Upper lobe of left lung (tissue), 6 donors: ENCODE measurements at regions not wholly inside any gene's neighbourhood (a gene's known extent, or its start where the extent isn't known, plus 50 kb on each side); places are given as distances from the start of the nearest gene placed in this dataset.

ENCODE experiments used
- ATAC-seq, 2 donors: fragments of 200-7000 bp; cut with Tn5 transposase; one replicate each; pipeline ENCODE4 v1.9.1; 2022; ENCODE audit warnings: mild to moderate bottlenecking in 2 of 2, moderate library complexity in 2 of 2; ENCODE audit not compliant: low FRiP score in 2 of 2
- DNase-seq, 2 donors: peaks; one replicate each; pipeline ENCODE4 v3.0.0-alpha.2; 2019 to 2020
- H3K27ac ChIP-seq, 4 donors: fragments of 200-600 bp; sonication (generic); one replicate each; pipeline ENCODE4 v1.5.1; 2016 to 2019
- H3K27me3 ChIP-seq, 4 donors: fragments of 200-600 bp; sonication (generic); one replicate each; pipeline ENCODE4 v1.5.1; 2017 to 2019
- H3K36me3 ChIP-seq, 4 donors: fragments of 200-600 bp; sonication (generic); one replicate each; pipeline ENCODE4 v1.5.1; 2016 to 2019
- H3K4me1 ChIP-seq, 4 donors: fragments of 200-600 bp; sonication (generic); one replicate each; pipeline ENCODE4 v1.5.1; 2018 to 2019
- H3K4me3 ChIP-seq, 4 donors: fragments of 200-600 bp; sonication (generic); one replicate each; pipeline ENCODE4 v1.5.1; 2017 to 2019; ENCODE audit warnings: mild to moderate bottlenecking in 2 of 4, moderate library complexity in 1 of 4
- H3K9me3 ChIP-seq, 4 donors: fragments of 200-600 bp; sonication (generic); one replicate each; pipeline ENCODE4 v1.5.1; 2018 to 2019
- EP300 ChIP-seq, 4 donors: sonication (generic); formaldehyde crosslinking; IDR thresholded peaks; one replicate each; pipeline ENCODE4 v1.5.1; 2017; ENCODE audit warnings: antibody characterized with exemption in 4 of 4, control low read depth in 2 of 4
- POLR2A ChIP-seq, 4 donors: fragments of 450-650 bp; IDR thresholded peaks; one replicate each; pipeline ENCODE4 v1.5.1; 2016 to 2017; ENCODE audit warnings: antibody characterized with exemption in 4 of 4, mild to moderate bottlenecking in 2 of 4
- POLR2AphosphoS5 ChIP-seq, 2 donors: sonication (generic); formaldehyde crosslinking; IDR thresholded peaks; one replicate each; pipeline ENCODE4 v1.5.1; 2017; ENCODE audit warnings: antibody characterized with exemption in 2 of 2
- WGBS, 2 donors: methylation state at CpG; one replicate each; pipeline ENCODE4 v1.1.5; 2017 to 2018; 5-methylcytosine and 5-hydroxymethylcytosine counted together
- TF ChIP-seq, protein P1 (sequence below), 6 experiments: fragments of 450-650 bp in 4 of 6; fragments of 200-600 bp in 2 of 6; sonication (generic) in 2 of 6; IDR thresholded peaks; one replicate each; pipeline ENCODE4 v1.5.1; 2016 to 2019; ENCODE audit warnings: antibody characterized with exemption in 6 of 6
- donor health status: DM: no; HTN: no; CAD: no; lungs with moderate emphysema.
- donor health status: DM: no; HTN: yes; CAD: no; lungs with severe emphysema.

- Histone ChIP-seq H3K36me3 (no peaks in the 10 kb centered on the region), H3K4me3 (no peak overlapping the region), H3K27ac (no peak overlapping the region), H3K4me1 (no peaks in the 10 kb centered on the region), H3K9me3 (no peaks in the 10 kb centered on the region), H3K27me3 (no peaks in the 10 kb centered on the region)
- DNase-seq (no peak), ATAC-seq (no peak)
- 57 to 73% methylated on average over 7 of the region's 7 CpGs for WGBS, 2 donors
- TF ChIP-seq EP300 (IDR thresholded peaks at IDR 0.05) (no peak), POLR2AphosphoS5 (IDR thresholded peaks at IDR 0.05) (no peak)
- TF ChIP-seq, protein P1, sequence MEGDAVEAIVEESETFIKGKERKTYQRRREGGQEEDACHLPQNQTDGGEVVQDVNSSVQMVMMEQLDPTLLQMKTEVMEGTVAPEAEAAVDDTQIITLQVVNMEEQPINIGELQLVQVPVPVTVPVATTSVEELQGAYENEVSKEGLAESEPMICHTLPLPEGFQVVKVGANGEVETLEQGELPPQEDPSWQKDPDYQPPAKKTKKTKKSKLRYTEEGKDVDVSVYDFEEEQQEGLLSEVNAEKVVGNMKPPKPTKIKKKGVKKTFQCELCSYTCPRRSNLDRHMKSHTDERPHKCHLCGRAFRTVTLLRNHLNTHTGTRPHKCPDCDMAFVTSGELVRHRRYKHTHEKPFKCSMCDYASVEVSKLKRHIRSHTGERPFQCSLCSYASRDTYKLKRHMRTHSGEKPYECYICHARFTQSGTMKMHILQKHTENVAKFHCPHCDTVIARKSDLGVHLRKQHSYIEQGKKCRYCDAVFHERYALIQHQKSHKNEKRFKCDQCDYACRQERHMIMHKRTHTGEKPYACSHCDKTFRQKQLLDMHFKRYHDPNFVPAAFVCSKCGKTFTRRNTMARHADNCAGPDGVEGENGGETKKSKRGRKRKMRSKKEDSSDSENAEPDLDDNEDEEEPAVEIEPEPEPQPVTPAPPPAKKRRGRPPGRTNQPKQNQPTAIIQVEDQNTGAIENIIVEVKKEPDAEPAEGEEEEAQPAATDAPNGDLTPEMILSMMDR (IDR thresholded peaks at IDR 0.05), result no peak
Measured at GRCh38 chr12:19799216-19799615, 359.9 kb downstream of the AEBP2 start.

DNA sequence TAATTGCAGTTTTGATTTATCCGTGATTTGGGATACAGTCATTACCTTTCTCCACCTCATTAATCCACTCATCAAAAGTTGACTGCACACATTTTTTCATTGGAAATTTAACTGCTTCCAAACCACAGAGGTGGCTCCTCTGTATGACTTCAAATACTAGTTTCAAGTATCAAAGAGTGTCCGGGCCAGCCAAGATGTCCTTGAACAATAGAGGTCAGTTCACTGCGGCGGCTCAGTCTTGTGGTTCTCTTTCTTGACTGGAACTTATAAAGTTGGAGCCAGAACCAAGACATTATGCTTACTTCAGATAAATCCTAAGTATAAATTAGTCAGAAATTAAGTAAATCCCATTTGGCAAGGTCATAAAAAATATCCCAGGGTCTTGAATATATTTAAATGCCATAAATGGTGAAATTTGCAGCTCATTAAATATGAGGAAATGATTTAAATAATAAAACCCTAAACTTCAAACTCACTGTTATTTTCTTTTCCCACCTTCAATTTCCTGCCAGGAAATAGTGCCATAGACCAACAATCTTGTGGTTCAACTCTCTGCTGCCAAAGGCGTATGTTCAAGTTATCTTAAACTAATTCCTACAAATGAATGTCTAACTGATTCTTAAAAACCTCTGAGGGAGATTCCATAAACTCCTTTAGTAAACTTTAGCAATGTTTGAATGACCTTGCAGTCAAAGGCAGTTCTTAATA, 360.8 kb downstream of the AEBP2 start:
- Histone ChIP-seq H3K36me3 (no peaks in the 10 kb centered on the region), H3K27me3 (no peaks in the 10 kb centered on the region), H3K4me3 (no peak overlapping the region), H3K27ac (no peak overlapping the region), H3K4me1 (no peaks in the 10 kb centered on the region), H3K9me3 (no peaks in the 10 kb centered on the region)
- TF ChIP-seq POLR2A (IDR thresholded peaks at IDR 0.05) (no peak), POLR2AphosphoS5 (IDR thresholded peaks at IDR 0.05) (no peak), EP300 (IDR thresholded peaks at IDR 0.05) (no peak)
- TF ChIP-seq, protein P1 (IDR thresholded peaks at IDR 0.05), result no peak
- no peak for ATAC-seq
- WGBS, 2 donors, result 48 to 66% methylated on average over 5 of the region's 5 CpGs
- DNase-seq, result no peak

DNA sequence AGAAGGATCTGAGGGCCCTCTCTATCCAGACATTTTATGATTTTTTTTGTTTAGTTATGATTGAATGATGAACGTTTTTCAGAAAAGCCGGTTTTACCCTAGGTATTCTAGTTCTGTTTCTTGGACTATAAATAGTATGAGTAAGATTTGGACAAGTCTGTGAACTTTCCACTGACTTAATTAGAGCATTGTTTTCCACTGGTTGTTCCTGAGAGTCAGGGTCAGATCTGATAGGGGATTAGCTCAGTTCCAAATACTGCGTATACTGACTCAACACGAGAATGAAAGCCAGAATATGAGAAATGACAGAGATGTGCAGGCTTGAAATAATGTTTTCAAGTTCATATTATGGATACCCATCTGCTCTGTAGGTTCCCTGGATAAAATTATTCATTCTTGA, 361.6 kb downstream of the AEBP2 start:
- H3K4me1 ChIP-seq, result no peaks in the 10 kb centered on the region
- H3K4me3 ChIP-seq, result no peak overlapping the region
- H3K36me3 ChIP-seq, result no peaks in the 10 kb centered on the region
- no peak for DNase-seq
- no peak overlapping the region for H3K27ac ChIP-seq
- ATAC-seq, result peak in 1 of 2 donors; percentile 40
- TF ChIP-seq EP300 (IDR thresholded peaks at IDR 0.05), result no peak
- TF ChIP-seq, protein P1 (IDR thresholded peaks at IDR 0.05), result no peak
- TF ChIP-seq POLR2A (IDR thresholded peaks at IDR 0.05), result no peak
- TF ChIP-seq POLR2AphosphoS5 (IDR thresholded peaks at IDR 0.05), result no peak
- 51 to 55% methylated on average over 4 of the region's 4 CpGs for WGBS, 2 donors
- H3K27me3 ChIP-seq, result no peaks in the 10 kb centered on the region
- no peaks in the 10 kb centered on the region for H3K9me3 ChIP-seq

DNA sequence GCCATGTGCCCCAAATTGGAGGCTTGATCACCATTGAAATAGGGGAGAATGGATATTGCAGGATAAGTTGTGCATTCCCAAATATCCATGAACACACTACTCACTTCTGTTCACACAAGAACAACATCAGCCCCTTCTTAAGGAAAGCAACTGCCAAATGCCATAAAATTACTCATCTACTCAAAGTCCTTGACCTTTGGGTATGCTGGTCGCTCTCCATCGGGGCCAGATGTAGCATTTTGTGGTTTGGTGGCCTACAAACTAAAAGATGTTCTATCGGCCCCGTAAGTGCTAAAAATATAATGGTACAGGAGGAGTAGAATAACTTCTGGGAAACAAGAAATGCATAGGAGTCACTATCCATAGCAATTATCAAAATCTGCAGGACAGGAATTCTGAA, 362.6 kb downstream of the AEBP2 start:
- H3K4me3 ChIP-seq, result no peak overlapping the region
- ATAC-seq (no peak), DNase-seq (no peak)
- no peaks in the 10 kb centered on the region for H3K27me3 ChIP-seq
- H3K9me3 ChIP-seq, result no peaks in the 10 kb centered on the region
- no peak for TF ChIP-seq POLR2A (IDR thresholded peaks at IDR 0.05)
- TF ChIP-seq EP300 (IDR thresholded peaks at IDR 0.05), result no peak
- TF ChIP-seq, protein P1 (IDR thresholded peaks at IDR 0.05), result no peak
- TF ChIP-seq POLR2AphosphoS5 (IDR thresholded peaks at IDR 0.05), result no peak
- H3K36me3 ChIP-seq, result no peaks in the 10 kb centered on the region
- H3K27ac ChIP-seq, result no peak overlapping the region
- WGBS, 2 donors, result 80 to 87% methylated on average over 4 of the region's 4 CpGs
- no peaks in the 10 kb centered on the region for H3K4me1 ChIP-seq

- no peak overlapping the region for H3K27ac ChIP-seq
- H3K9me3 ChIP-seq, result no peaks in the 10 kb centered on the region
- ATAC-seq, result no peak
- no peaks in the 10 kb centered on the region for H3K36me3 ChIP-seq
- no peaks in the 10 kb centered on the region for H3K27me3 ChIP-seq
- H3K4me1 ChIP-seq, result no peaks in the 10 kb centered on the region
- 90 to 95% methylated on average over 2 of the region's 2 CpGs for WGBS, 2 donors
- no peak overlapping the region for H3K4me3 ChIP-seq
- TF ChIP-seq POLR2AphosphoS5 (IDR thresholded peaks at IDR 0.05), result no peak
- TF ChIP-seq, protein P1 (IDR thresholded peaks at IDR 0.05), result no peak
- TF ChIP-seq EP300 (IDR thresholded peaks at IDR 0.05), result no peak
- no peak for TF ChIP-seq POLR2A (IDR thresholded peaks at IDR 0.05)
- DNase-seq, result no peak
Measured at GRCh38 chr12:19802915-19803314, 363.6 kb downstream of the AEBP2 start.
